GM15510 (cell line): ENCODE measurements at regions not wholly inside any gene's neighbourhood (a gene's known extent, or its start where the extent isn't known, plus 50 kb on each side); places are given as distances from the start of the nearest gene placed in this dataset.

Source experiments
- POLR2A ChIP-seq: IDR thresholded peaks from 3 replicates; pipeline ENCODE4 v1.6.1; 2011; ENCODE audit warnings: borderline replicate concordance; ENCODE audit not compliant: insufficient read length; ENCODE audit errors: extremely low read depth

GRCh38 chr6:170101281-170102035 lies 189.4 kb downstream of the DLL1 start:
- no peak for TF ChIP-seq POLR2A

GRCh38 chr6:170100046-170100445 lies 190.8 kb downstream of the DLL1 start:
- TF ChIP-seq POLR2A: no peak

GRCh38 chr6:170099387-170099786 lies 191.5 kb downstream of the DLL1 start:
- TF ChIP-seq POLR2A: no peak

GRCh38 chr6:170098428-170099170 lies 192.3 kb downstream of the DLL1 start:
- no peak for TF ChIP-seq POLR2A

GRCh38 chr6:170097505-170098427 lies 193.1 kb downstream of the DLL1 start:
- no peak for TF ChIP-seq POLR2A

- TF ChIP-seq POLR2A: no peak
These were observed 193.9 kb downstream of the DLL1 start for GRCh38 chr6:170096803-170097504.

- TF ChIP-seq POLR2A: no peak
These were observed 194.6 kb downstream of the DLL1 start for GRCh38 chr6:170096191-170096802.

- TF ChIP-seq POLR2A: no peak
These were observed 195.5 kb downstream of the DLL1 start for GRCh38 chr6:170095273-170095981.

GRCh38 chr6:170094686-170095272 lies 196.1 kb downstream of the DLL1 start:
- TF ChIP-seq POLR2A: no peak

GRCh38 chr6:170093658-170094596 lies 197.0 kb downstream of the DLL1 start:
- no peak for TF ChIP-seq POLR2A

- no peak for TF ChIP-seq POLR2A
These were observed 197.6 kb downstream of the DLL1 start for GRCh38 chr6:170093276-170093657.

- TF ChIP-seq POLR2A: no peak
These were observed 198.1 kb downstream of the DLL1 start for GRCh38 chr6:170092826-170093225.
